GM21528 (cell line): ENCODE measurements at regions not wholly inside any gene's neighbourhood (a gene's known extent, or its start where the extent isn't known, plus 50 kb on each side); places are given as distances from the start of the nearest gene placed in this dataset.

ENCODE experiments used
- ATAC-seq: cut with Tn5 transposase; IDR thresholded peaks from one replicate; pipeline ENCODE4 v1.9.1; 2021; ENCODE audit warnings: mild to moderate bottlenecking, moderate library complexity; ENCODE audit not compliant: unreplicated experiment, low FRiP score

GRCh38 chr18:61216051-61216450 lies 117.2 kb upstream of the CDH20 start:
- ATAC-seq = no peak

GRCh38 chr18:61222206-61222605 lies 111.0 kb upstream of the CDH20 start:
- no peak for ATAC-seq

GRCh38 chr18:61225336-61225735 lies 107.9 kb upstream of the CDH20 start:
- ATAC-seq = no peak

GRCh38 chr18:61236356-61237057 lies 96.7 kb upstream of the CDH20 start:
- ATAC-seq = no peak

- ATAC-seq = no peak
Measured at GRCh38 chr18:61237529-61237928, 95.7 kb upstream of the CDH20 start.

GRCh38 chr18:61239051-61239450 lies 94.2 kb upstream of the CDH20 start:
- no peak for ATAC-seq

- no peak for ATAC-seq
Measured at GRCh38 chr18:61241260-61241853, 91.9 kb upstream of the CDH20 start.

GRCh38 chr18:61244632-61245031 lies 88.6 kb upstream of the CDH20 start:
- no peak for ATAC-seq

GRCh38 chr18:61245276-61245675 lies 88.0 kb upstream of the CDH20 start:
- ATAC-seq = no peak

GRCh38 chr18:61248589-61248988 lies 84.6 kb upstream of the CDH20 start:
- no peak for ATAC-seq

- ATAC-seq = no peak
Measured at GRCh38 chr18:61256291-61256690, 76.9 kb upstream of the CDH20 start.

GRCh38 chr18:61261870-61262269 lies 71.4 kb upstream of the CDH20 start:
- no peak for ATAC-seq

GRCh38 chr18:61272793-61273192 lies 60.4 kb upstream of the CDH20 start:
- ATAC-seq = no peak

GRCh38 chr18:61273533-61273932 lies 59.7 kb upstream of the CDH20 start:
- ATAC-seq = no peak

- ATAC-seq = no peak
Measured at GRCh38 chr18:61274416-61274960, 58.7 kb upstream of the CDH20 start.

- no peak for ATAC-seq
Measured at GRCh38 chr18:61277808-61278207, 55.4 kb upstream of the CDH20 start.

GRCh38 chr18:61281431-61281830 lies 51.8 kb upstream of the CDH20 start:
- no peak for ATAC-seq

GRCh38 chr18:61282926-61283325 lies 50.3 kb upstream of the CDH20 start:
- no peak for ATAC-seq
